ENCODE measurements at regions not wholly inside any gene's neighbourhood (a gene's known extent, or its start where the extent isn't known, plus 50 kb on each side); places are given as distances from the start of the nearest gene placed in this dataset.

DNA sequence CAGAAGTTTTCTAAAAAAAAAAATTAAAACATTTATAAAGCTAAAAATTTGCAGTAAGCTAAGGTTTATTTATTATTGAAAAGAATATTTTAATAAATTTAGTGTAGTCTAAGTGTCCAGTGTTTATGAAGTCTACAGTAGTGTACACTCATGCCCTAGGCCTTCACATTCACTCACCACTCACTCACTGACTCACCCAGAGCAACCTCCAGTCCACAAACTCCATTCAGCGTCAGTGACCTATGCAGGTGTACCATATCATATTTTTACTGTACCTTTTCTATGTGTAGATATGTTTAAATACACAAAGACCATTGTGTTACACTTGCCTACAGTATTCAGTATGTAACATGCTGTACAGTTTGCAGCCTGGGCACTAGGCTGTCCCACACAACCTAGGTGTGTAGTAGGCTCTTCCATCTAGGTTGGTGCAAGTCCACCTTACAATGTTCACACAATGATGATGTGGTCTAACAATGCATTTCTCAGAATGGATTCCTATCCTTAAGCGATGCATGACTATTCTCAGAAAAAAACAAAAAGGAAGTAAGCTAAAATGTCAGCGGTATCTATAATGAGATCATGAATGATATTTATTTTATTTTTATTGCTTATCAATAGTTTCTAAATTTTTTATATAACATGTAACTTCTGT is 336.7 kb downstream of the AGTPBP1 start:
- no peaks in the 10 kb centered on the region for H3K27me3 ChIP-seq (ENCODE audit: control insufficient read depth in 2 of 2, insufficient read depth in 2 of 2, low read length in 2 of 2)
- ATAC-seq (no peak), FAIRE-seq (no peak), DNase-seq (ENCODE audit: extremely low read depth in 1 of 4, low spot score in 3 of 4) (no peak)
- no peaks in the 10 kb centered on the region for H3K9me1 ChIP-seq (ENCODE audit: control insufficient read depth, insufficient read depth, low read length)
- no peak overlapping the region for H3K27ac ChIP-seq (ENCODE audit: extremely low read depth, low read depth, low read length)
- POLR2A ChIA-PET: interaction anchor here (1.0 to 1.2 kb wide), 2 partner anchors 14 to 21 kb away, joined by 3 read pairs; no protein-coding TSS in a partner anchor
- in situ Hi-C loops (cut with MboI): no loop called here
- H3K9me3 ChIP-seq (replicated peaks; ENCODE audit: control insufficient read depth, insufficient read depth, low read depth, low read length): no peaks in the 10 kb centered on the region
- no TSS peak for BruUV-seq (replicated peaks)
- CTCF ChIA-PET (ENCODE audit: low intra/inter-chr PET ratio): no interaction called here
- H3K9ac ChIP-seq (ENCODE audit: insufficient read depth in 1 of 2, low read depth in 2 of 2, low read length in 2 of 2): no peak overlapping the region
- WGBS (ENCODE audit: insufficient coverage, low coverage, missing lambda C conversion rate): 7% methylated on average over 3 of the region's 3 CpGs
- no peaks in the 10 kb centered on the region for H3K36me3 ChIP-seq (ENCODE audit: control insufficient read depth, insufficient read depth, low read length)
- TF ChIP-seq HNRNPL (IDR thresholded peaks at IDR 0.05; ENCODE audit: low read depth, low read length) (no peak), NR2C2 (CRISPR knock-in tag; IDR thresholded peaks at IDR 0.05) (no peak), NR2C2 (tag; IDR thresholded peaks at IDR 0.05) (no peak), CTBP1 (IDR thresholded peaks at IDR 0.05; ENCODE audit: borderline replicate concordance) (no peak), DPF2 (IDR thresholded peaks at IDR 0.05) (no peak), SMC3 (conservative IDR thresholded peaks at IDR 0.05; ENCODE audit: insufficient read depth, low read depth, low read length) (no peak), PCBP2 (IDR thresholded peaks at IDR 0.05; ENCODE audit: low read depth, low read length, poor library complexity, severe bottlenecking) (no peak), TAF7 (tag; IDR thresholded peaks at IDR 0.05) (no peak), HES1 (IDR thresholded peaks at IDR 0.05; ENCODE audit: low read depth) (no peak), ZKSCAN1 (IDR thresholded peaks at IDR 0.05; ENCODE audit: low read depth, low read length) (no peak), ZNF668 (CRISPR knock-in tag; IDR thresholded peaks at IDR 0.05) (no peak), LARP7 (IDR thresholded peaks at IDR 0.05) (no peak), TARDBP (IDR thresholded peaks at IDR 0.05) (no peak)
- TF ChIP-seq, protein P1, sequence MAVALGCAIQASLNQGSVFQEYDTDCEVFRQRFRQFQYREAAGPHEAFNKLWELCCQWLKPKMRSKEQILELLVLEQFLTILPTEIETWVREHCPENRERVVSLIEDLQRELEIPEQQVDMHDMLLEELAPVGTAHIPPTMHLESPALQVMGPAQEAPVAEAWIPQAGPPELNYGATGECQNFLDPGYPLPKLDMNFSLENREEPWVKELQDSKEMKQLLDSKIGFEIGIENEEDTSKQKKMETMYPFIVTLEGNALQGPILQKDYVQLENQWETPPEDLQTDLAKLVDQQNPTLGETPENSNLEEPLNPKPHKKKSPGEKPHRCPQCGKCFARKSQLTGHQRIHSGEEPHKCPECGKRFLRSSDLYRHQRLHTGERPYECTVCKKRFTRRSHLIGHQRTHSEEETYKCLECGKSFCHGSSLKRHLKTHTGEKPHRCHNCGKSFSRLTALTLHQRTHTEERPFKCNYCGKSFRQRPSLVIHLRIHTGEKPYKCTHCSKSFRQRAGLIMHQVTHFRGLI (CRISPR knock-in tag; IDR thresholded peaks at IDR 0.05): no peak
- TF ChIP-seq, protein P2, sequence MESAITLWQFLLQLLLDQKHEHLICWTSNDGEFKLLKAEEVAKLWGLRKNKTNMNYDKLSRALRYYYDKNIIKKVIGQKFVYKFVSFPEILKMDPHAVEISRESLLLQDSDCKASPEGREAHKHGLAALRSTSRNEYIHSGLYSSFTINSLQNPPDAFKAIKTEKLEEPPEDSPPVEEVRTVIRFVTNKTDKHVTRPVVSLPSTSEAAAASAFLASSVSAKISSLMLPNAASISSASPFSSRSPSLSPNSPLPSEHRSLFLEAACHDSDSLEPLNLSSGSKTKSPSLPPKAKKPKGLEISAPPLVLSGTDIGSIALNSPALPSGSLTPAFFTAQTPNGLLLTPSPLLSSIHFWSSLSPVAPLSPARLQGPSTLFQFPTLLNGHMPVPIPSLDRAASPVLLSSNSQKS (CRISPR knock-in tag; IDR thresholded peaks at IDR 0.05): no peak
- TF ChIP-seq, protein P3, sequence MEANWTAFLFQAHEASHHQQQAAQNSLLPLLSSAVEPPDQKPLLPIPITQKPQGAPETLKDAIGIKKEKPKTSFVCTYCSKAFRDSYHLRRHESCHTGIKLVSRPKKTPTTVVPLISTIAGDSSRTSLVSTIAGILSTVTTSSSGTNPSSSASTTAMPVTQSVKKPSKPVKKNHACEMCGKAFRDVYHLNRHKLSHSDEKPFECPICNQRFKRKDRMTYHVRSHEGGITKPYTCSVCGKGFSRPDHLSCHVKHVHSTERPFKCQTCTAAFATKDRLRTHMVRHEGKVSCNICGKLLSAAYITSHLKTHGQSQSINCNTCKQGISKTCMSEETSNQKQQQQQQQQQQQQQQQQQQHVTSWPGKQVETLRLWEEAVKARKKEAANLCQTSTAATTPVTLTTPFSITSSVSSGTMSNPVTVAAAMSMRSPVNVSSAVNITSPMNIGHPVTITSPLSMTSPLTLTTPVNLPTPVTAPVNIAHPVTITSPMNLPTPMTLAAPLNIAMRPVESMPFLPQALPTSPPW (CRISPR knock-in tag; IDR thresholded peaks at IDR 0.05): no peak
- H3K4me3 ChIP-seq: no peak overlapping the region
- no peaks in the 10 kb centered on the region for H3K79me2 ChIP-seq (ENCODE audit: control insufficient read depth, insufficient read depth, low read length)
- H3K4me1 ChIP-seq (replicated peaks in 1 of 2; ENCODE audit: control insufficient read depth in 2 of 2, insufficient read depth in 2 of 2, low read length in 2 of 2): no peaks in the 10 kb centered on the region
- H3K4me2 ChIP-seq (ENCODE audit: insufficient read depth, low read length): no peak overlapping the region
- no peak overlapping the region for H2AFZ ChIP-seq (ENCODE audit: low read depth, low read length)
- no peaks in the 10 kb centered on the region for H4K20me1 ChIP-seq (replicated peaks; ENCODE audit: control insufficient read depth, insufficient read depth, low read length)
- intact Hi-C loops (cut with micrococcal nuclease): no loop called here
